GM12891 (cell line): ENCODE measurements at regions not wholly inside any gene's neighbourhood (a gene's known extent, or its start where the extent isn't known, plus 50 kb on each side); places are given as distances from the start of the nearest gene placed in this dataset.

Experiments
- DNase-seq: peaks from one replicate; pipeline ENCODE4 v3.0.0; 2011; ENCODE audit warnings: low spot score; ENCODE audit not compliant: insufficient read length
- FAIRE-seq: peaks from 2 replicates; lab custom pipeline; 2011; peaks lifted over from hg19 to GRCh38; lab: Jason Lieb, UNC
- PAX5 ChIP-seq: IDR thresholded peaks from 2 replicates; pipeline ENCODE4 v1.6.1; 2011; ENCODE audit warnings: low read length, moderate library complexity, mild to moderate bottlenecking; ENCODE audit not compliant: insufficient read depth, severe bottlenecking
- POLR2A ChIP-seq: IDR thresholded peaks from 2 replicates; pipeline ENCODE4 v1.6.1; 2011; ENCODE audit warnings: low read depth, low read length, control low read depth
- POLR2AphosphoS5 ChIP-seq: IDR thresholded peaks from 2 replicates; pipeline ENCODE4 v1.6.1; 2011; ENCODE audit warnings: low read depth, low read length, control low read depth
- POU2F2 ChIP-seq: IDR thresholded peaks from 2 replicates; pipeline ENCODE4 v1.6.1; 2011; ENCODE audit warnings: low read depth, mild to moderate bottlenecking, control low read depth, low read length, moderate library complexity
- SPI1 ChIP-seq: IDR thresholded peaks from 2 replicates; pipeline ENCODE4 v1.6.1; 2011; ENCODE audit warnings: low read depth, low read length, control low read depth
- TAF1 ChIP-seq: IDR thresholded peaks from 2 replicates; pipeline ENCODE4 v1.6.1; 2011; ENCODE audit warnings: low read depth, low read length, control low read depth

- TF ChIP-seq POLR2A, result no peak
- TF ChIP-seq SPI1, result no peak
- no peak for TF ChIP-seq POLR2AphosphoS5
- TF ChIP-seq TAF1, result no peak
- no peak for TF ChIP-seq POU2F2
- no peak for TF ChIP-seq PAX5
- no peak for DNase-seq
- no peak for FAIRE-seq
Observed at GRCh38 chr17:36824678-36825101, 112.6 kb upstream of the LHX1 start.

DNA sequence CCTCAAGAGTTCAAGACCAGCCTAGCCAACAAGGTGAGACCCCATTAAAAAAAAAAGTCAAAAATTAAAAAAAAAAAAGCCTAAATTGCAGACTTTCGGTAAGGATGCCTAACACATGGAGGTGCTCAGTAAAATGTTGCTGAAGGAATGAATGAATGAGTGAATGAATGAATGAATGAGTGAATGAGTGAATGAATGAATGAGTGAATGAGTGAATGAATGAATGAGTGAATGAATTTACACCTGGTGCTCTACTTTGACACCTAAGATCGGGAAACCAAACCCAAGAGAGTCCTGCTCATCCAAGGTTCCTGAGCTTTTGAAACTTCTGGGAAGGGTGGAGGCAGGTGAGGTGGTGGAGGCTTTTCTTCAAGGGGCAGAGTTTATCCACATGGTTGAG, 112.2 kb upstream of the LHX1 start:
- FAIRE-seq, result no peak
- TF ChIP-seq POLR2A (no peak), TAF1 (no peak), POU2F2 (no peak), POLR2AphosphoS5 (no peak), SPI1 (no peak), PAX5 (no peak)
- no peak for DNase-seq

GRCh38 chr17:36825521-36825920, 111.8 kb upstream of the LHX1 start:
- TF ChIP-seq SPI1 (no peak), TAF1 (no peak), POLR2AphosphoS5 (no peak), POU2F2 (no peak), POLR2A (no peak), PAX5 (no peak)
- FAIRE-seq (no peak), DNase-seq (no peak)

DNA sequence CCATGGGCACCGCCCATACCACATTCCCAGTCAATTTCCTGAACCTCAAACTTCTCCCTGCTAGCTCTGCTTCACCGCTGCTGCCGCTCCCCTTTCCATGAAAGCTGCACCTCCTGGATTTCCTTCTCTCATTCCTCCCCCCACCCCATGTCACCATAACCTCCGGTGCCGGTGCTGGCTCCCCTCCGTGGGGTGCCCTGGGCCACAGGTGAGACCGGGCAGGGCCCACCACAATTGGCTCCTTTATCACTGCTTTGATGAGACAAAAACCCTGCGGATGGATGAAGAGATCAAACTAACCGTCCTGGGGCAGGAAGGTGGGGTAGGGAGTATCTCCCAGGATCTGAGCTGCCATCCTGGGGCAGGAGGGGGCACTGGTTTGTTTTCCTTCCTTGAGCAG, 111.3 kb upstream of the LHX1 start:
- DNase-seq (no peak), FAIRE-seq (no peak)
- TF ChIP-seq SPI1 (no peak), POU2F2 (no peak), TAF1 (no peak), POLR2AphosphoS5 (no peak), POLR2A (no peak), PAX5 (no peak)

DNA sequence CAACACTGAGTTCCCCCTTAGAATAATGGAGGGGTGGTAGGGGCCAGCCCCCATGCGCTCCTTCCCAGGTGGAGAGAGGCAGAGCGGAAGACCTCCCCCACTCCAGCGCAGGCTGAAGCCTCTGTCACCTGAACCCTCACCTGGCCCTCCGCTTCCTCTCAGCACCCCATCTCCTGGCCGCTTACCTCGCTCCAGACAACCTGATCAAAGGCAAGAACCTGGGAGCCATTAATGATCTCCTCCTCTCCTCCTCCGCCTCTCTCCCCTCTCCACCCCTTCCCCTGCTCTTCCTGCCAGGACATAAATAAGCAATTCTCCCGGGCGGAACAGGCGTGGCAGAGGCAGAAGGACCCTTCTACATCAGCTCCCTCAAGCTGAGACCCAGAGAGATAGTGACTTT, 110.2 kb upstream of the LHX1 start:
- FAIRE-seq, result no peak
- TF ChIP-seq SPI1 (no peak), POU2F2 (no peak), POLR2A (no peak), PAX5 (no peak), TAF1 (no peak), POLR2AphosphoS5 (no peak)
- DNase-seq, result no peak

- FAIRE-seq (no peak), DNase-seq (no peak)
- TF ChIP-seq POLR2AphosphoS5 (no peak), PAX5 (no peak), TAF1 (no peak), POLR2A (no peak), POU2F2 (no peak), SPI1 (no peak)
Observed at GRCh38 chr17:36829676-36830075, 107.6 kb upstream of the LHX1 start.

- FAIRE-seq (no peak), DNase-seq (no peak)
- TF ChIP-seq PAX5 (no peak), TAF1 (no peak), POLR2AphosphoS5 (no peak), SPI1 (no peak), POLR2A (no peak), POU2F2 (no peak)
Observed at GRCh38 chr17:36833279-36833678, 104.0 kb upstream of the LHX1 start.

- FAIRE-seq (no peak), DNase-seq (no peak)
- no peak for TF ChIP-seq POU2F2
Observed at GRCh38 chr17:36835036-36835435, 102.2 kb upstream of the LHX1 start.

- TF ChIP-seq POLR2AphosphoS5, result no peak
- TF ChIP-seq POLR2A, result no peak
- no peak for TF ChIP-seq SPI1
- no peak for TF ChIP-seq POU2F2
- TF ChIP-seq PAX5, result no peak
- TF ChIP-seq TAF1, result no peak
- FAIRE-seq (no peak), DNase-seq (no peak)
Observed at GRCh38 chr17:36837195-36837938, 99.9 kb upstream of the LHX1 start.

DNA sequence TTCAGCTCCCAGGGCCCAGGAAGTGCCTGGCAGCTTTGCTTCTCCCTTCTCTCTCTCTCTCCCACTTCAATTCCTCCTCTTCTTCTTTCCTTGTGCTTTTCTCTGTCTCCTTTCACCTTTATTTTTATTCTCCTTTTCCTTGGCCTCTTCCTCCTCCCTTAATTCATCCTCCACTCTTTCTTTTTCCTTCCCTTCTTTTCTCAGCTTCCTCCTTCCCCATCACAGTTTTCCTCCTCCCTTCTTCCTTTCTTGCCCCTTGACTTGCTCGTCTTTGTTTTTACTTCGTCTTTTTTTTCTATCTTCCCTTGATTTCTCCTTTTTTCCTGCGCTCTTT, 99.4 kb upstream of the LHX1 start:
- no peak for DNase-seq
- TF ChIP-seq PAX5, result no peak
- no peak for TF ChIP-seq TAF1
- no peak for TF ChIP-seq SPI1
- no peak for TF ChIP-seq POLR2A
- no peak for TF ChIP-seq POU2F2
- TF ChIP-seq POLR2AphosphoS5, result no peak
- FAIRE-seq, result no peak
